B cell (primary cell): ENCODE measurements at regions not wholly inside any gene's neighbourhood (a gene's known extent, or its start where the extent isn't known, plus 50 kb on each side); places are given as distances from the start of the nearest gene placed in this dataset.

Experiments used
- ATAC-seq: fragments of 200-7000 bp; cut with Tn5 transposase; one replicate; pipeline ENCODE4 v1.10.0; 2021; ENCODE audit warnings: low read depth, mild to moderate bottlenecking, moderate number of reproducible peaks, moderate library complexity
- CTCF ChIA-PET: fragments of 350-600 bp; sonication (Branson Sonifier 250); formaldehyde crosslinking; loops from one replicate; lab custom pipeline; 2021; ENCODE audit warnings: antibody characterized with exemption, inconsistent platforms; lab: Charles Lee
- POLR2A ChIA-PET: fragments of 350-600 bp; sonication (Branson Sonifier 250); formaldehyde crosslinking; loops from one replicate; lab custom pipeline; 2021; ENCODE audit warnings: antibody characterized with exemption; lab: Charles Lee
- DNase-seq: peaks from one replicate; pipeline ENCODE4 v3.0.0; 2013
- H2AFZ ChIP-seq: 2 replicates; pipeline ENCODE4 v1.6.1; 2012; ENCODE audit warnings: mild to moderate bottlenecking, low read depth, low read length; ENCODE audit not compliant: insufficient read depth, poor library complexity, severe bottlenecking
- H3K27ac ChIP-seq, 2 donors: 1 replicate in 1 of 2; 2 replicates in 1 of 2; pipeline ENCODE4 v1.5.1; 2012 to 2013; ENCODE audit warnings: low read length in 2 of 2, mild to moderate bottlenecking in 2 of 2, moderate library complexity in 1 of 2
- H3K27me3 ChIP-seq, 4 experiments: fragments of 200-600 bp in 1 of 4; sonication (generic) in 1 of 4; replicated peaks in 1 of 4; 1 replicate in 2 of 4; 2 replicates in 2 of 4; pipeline versions ENCODE4 v1.6.1 to v1.7.0; 2013 to 2016; ENCODE audit warnings: low read length in 3 of 4, mild to moderate bottlenecking in 2 of 4, mixed read lengths in 1 of 4, moderate library complexity in 1 of 4; ENCODE audit not compliant: insufficient read depth in 4 of 4, control insufficient read depth in 3 of 4; ENCODE audit errors: control extremely low read depth in 1 of 4
- H3K36me3 ChIP-seq, 2 experiments: replicated peaks in 1 of 2; 1 replicate in 1 of 2; 2 replicates in 1 of 2; pipeline versions ENCODE4 v1.6.1 to v1.7.1; 2013; ENCODE audit warnings: low read length in 1 of 2; ENCODE audit not compliant: insufficient read depth in 2 of 2, control insufficient read depth in 1 of 2; ENCODE audit errors: control extremely low read depth in 1 of 2, extremely low read depth in 1 of 2
- H3K4me1 ChIP-seq, 2 donors: fragments of 200-600 bp in 1 of 2; sonication (generic) in 1 of 2; 1 replicate in 1 of 2; 2 replicates in 1 of 2; pipeline versions ENCODE4 v1.5.1 to v1.6.1; 2013 to 2017; ENCODE audit warnings: low read length in 2 of 2; ENCODE audit not compliant: control insufficient read depth in 2 of 2, insufficient read depth in 2 of 2
- H3K4me2 ChIP-seq: replicated peaks from 2 replicates; pipeline ENCODE3; 2012; ENCODE audit warnings: mild to moderate bottlenecking, low read depth, low read length; ENCODE audit not compliant: poor library complexity, severe bottlenecking
- H3K4me3 ChIP-seq, 5 experiments: fragments of 200-600 bp in 1 of 5; sonication (generic) in 1 of 5; 1 replicate in 3 of 5; 2 replicates in 2 of 5; pipeline versions ENCODE4 v1.5.1 to v1.7.0; 2011 to 2016; ENCODE audit warnings: low read length in 4 of 5, mild to moderate bottlenecking in 4 of 5, low read depth in 2 of 5, control low read depth in 1 of 5, moderate library complexity in 1 of 5; ENCODE audit not compliant: insufficient read depth in 1 of 5; ENCODE audit errors: control extremely low read depth in 1 of 5, extremely low read depth in 1 of 5
- H3K79me2 ChIP-seq: fragments of 200-600 bp; sonication (generic); one replicate; pipeline ENCODE4 v1.6.0; 2016; ENCODE audit warnings: low read length; ENCODE audit not compliant: control insufficient read depth, insufficient read depth
- H3K9ac ChIP-seq: fragments of 200-600 bp; sonication (generic); 2 replicates; pipeline ENCODE4 v1.6.1; 2017; ENCODE audit warnings: mild to moderate bottlenecking, low read length, moderate library complexity
- H3K9me3 ChIP-seq, 3 donors: one replicate each; pipeline versions ENCODE4 v1.6.1 to v1.7.1; 2013; ENCODE audit warnings: low read length in 2 of 3; ENCODE audit not compliant: control insufficient read depth in 2 of 3, insufficient read depth in 1 of 3; ENCODE audit errors: control extremely low read depth in 1 of 3
- H4K20me1 ChIP-seq: 2 replicates; pipeline ENCODE4 v1.6.0; 2012; ENCODE audit warnings: mild to moderate bottlenecking, low read length; ENCODE audit not compliant: insufficient read depth, control insufficient read depth, poor library complexity, severe bottlenecking
- H3K27ac Mint-ChIP-seq: one replicate; pipeline ENCODE4 v1.8.0; 2021; ENCODE audit warnings: mixed read lengths
- H3K27me3 Mint-ChIP-seq: one replicate; pipeline ENCODE4 v1.8.0; 2021; ENCODE audit warnings: mixed read lengths
- H3K4me1 Mint-ChIP-seq: one replicate; pipeline ENCODE4 v1.8.0; 2021; ENCODE audit warnings: mixed read lengths
- H3K4me3 Mint-ChIP-seq: one replicate; pipeline ENCODE4 v1.8.0; 2021; ENCODE audit warnings: mixed read lengths
- H3K9me3 Mint-ChIP-seq: one replicate; pipeline ENCODE4 v1.8.0; 2022; ENCODE audit warnings: mixed read lengths; ENCODE audit not compliant: insufficient read depth
- CTCF ChIP-seq: fragments of 200-600 bp; IDR thresholded peaks from one replicate; pipeline ENCODE4 v1.8.0; 2022; ENCODE audit warnings: antibody characterized with exemption, mild to moderate bottlenecking
- EZH2 ChIP-seq: IDR thresholded peaks from 2 replicates; pipeline ENCODE4 v1.6.1; 2012; ENCODE audit warnings: borderline replicate concordance, low read depth, mild to moderate bottlenecking, moderate library complexity, low read length; ENCODE audit not compliant: insufficient read depth, poor library complexity, severe bottlenecking
- WGBS: methylation state at CpG from one replicate; pipeline ENCODE4 v1.1.5; 2013; ENCODE audit warnings: missing lambda C conversion rate; ENCODE audit not compliant: insufficient coverage; 5-methylcytosine and 5-hydroxymethylcytosine counted together
- intact Hi-C: fragments of 100-400 bp; cut with micrococcal nuclease; formaldehyde crosslinking; loops from one replicate; pipeline ENCODE4 v1.10.0; 2022

- Histone ChIP-seq H3K79me2 (no peaks in the 10 kb centered on the region), H3K9me3 (no peaks in the 10 kb centered on the region), H3K36me3 (no peaks in the 10 kb centered on the region), H3K4me1 (no peaks in the 10 kb centered on the region), H2AFZ (no peak overlapping the region), H3K4me3 (no peak overlapping the region), H3K27me3 (peaks cover 0 to 5% (median 0%) of the 10 kb centered on the region in 4 experiments), H3K27ac (no peak overlapping the region), H3K9ac (no peak overlapping the region), H3K4me2 (no peak overlapping the region), H4K20me1 (no peaks in the 10 kb centered on the region)
- no CpG with 5 or more reads among the region's 2 CpGs for WGBS
- DNase-seq (no peak), ATAC-seq (no peak)
- Mint-ChIP-seq H3K4me3 (no peak overlapping the region), H3K4me1 (no peaks in the 10 kb centered on the region), H3K27ac (no peak overlapping the region), H3K27me3 (peaks cover 6% of the 10 kb centered on the region), H3K9me3 (no peaks in the 10 kb centered on the region)
- TF ChIP-seq CTCF: no peak
- no peak for TF ChIP-seq EZH2
- CTCF ChIA-PET: no interaction called here
- POLR2A ChIA-PET: no interaction called here
- intact Hi-C loops: no loop called here
Measured at GRCh38 chr9:26755476-26755875, 137.1 kb downstream of the CAAP1 start.

- no peaks in the 10 kb centered on the region for H3K9me3 Mint-ChIP-seq
- H3K9me3 ChIP-seq: no peaks in the 10 kb centered on the region
- WGBS: 94% methylated on average over 9 of the region's 10 CpGs
- no peak overlapping the region for H2AFZ ChIP-seq
- H4K20me1 ChIP-seq: no peaks in the 10 kb centered on the region
- H3K4me3 ChIP-seq: no peak overlapping the region
- no peak overlapping the region for H3K4me3 Mint-ChIP-seq
- intact Hi-C loops: no loop called here
- H3K4me2 ChIP-seq: no peak overlapping the region
- CTCF ChIA-PET: no interaction called here
- peaks cover 6% of the 10 kb centered on the region for H3K27me3 Mint-ChIP-seq
- H3K79me2 ChIP-seq: no peaks in the 10 kb centered on the region
- POLR2A ChIA-PET: no interaction called here
- ATAC-seq: no peak
- no peaks in the 10 kb centered on the region for H3K4me1 ChIP-seq
- DNase-seq: no peak
- peaks cover 0 to 5% (median 0%) of the 10 kb centered on the region in 4 experiments for H3K27me3 ChIP-seq
- H3K27ac ChIP-seq: no peak overlapping the region
- H3K27ac Mint-ChIP-seq: no peak overlapping the region
- H3K9ac ChIP-seq: no peak overlapping the region
- H3K4me1 Mint-ChIP-seq: no peaks in the 10 kb centered on the region
- no peaks in the 10 kb centered on the region for H3K36me3 ChIP-seq
- TF ChIP-seq EZH2 (no peak), CTCF (no peak)
Measured at GRCh38 chr9:26754509-26755164, 138.0 kb downstream of the CAAP1 start.
